Spinal cord (tissue), 10 donors: ENCODE measurements at regions not wholly inside any gene's neighbourhood (a gene's known extent, or its start where the extent isn't known, plus 50 kb on each side); places are given as distances from the start of the nearest gene placed in this dataset. TPM values are rescaled to one million over a fixed set of nuclear protein-coding genes. Genes with fewer than 3 reads are reported as not detected.

ENCODE experiments used
- DNase-seq, 6 donors: peaks; one replicate each; pipeline versions ENCODE4 v3.0.0 to v3.0.0-alpha.2; 2013 to 2015; ENCODE audit warnings: low spot score in 6 of 6, low read depth in 4 of 6
- H3K27ac ChIP-seq: one replicate; pipeline ENCODE4 v1.5.1; 2013; ENCODE audit warnings: low read depth, low read length, control low read depth
- H3K27me3 ChIP-seq: one replicate; pipeline ENCODE4 v1.6.1; 2013; ENCODE audit warnings: low read length; ENCODE audit not compliant: control insufficient read depth, insufficient read depth
- H3K36me3 ChIP-seq: one replicate; pipeline ENCODE4 v1.6.1; 2013; ENCODE audit warnings: low read length; ENCODE audit not compliant: control insufficient read depth, insufficient read depth
- H3K4me1 ChIP-seq: one replicate; pipeline ENCODE4 v1.6.1; 2013; ENCODE audit warnings: low read length; ENCODE audit not compliant: control insufficient read depth, insufficient read depth
- H3K4me3 ChIP-seq: one replicate; pipeline ENCODE4 v1.5.1; 2013; ENCODE audit warnings: low read depth, low read length, control low read depth
- H3K9me3 ChIP-seq: one replicate; pipeline ENCODE4 v1.6.1; 2013; ENCODE audit warnings: low read length; ENCODE audit not compliant: control insufficient read depth, insufficient read depth
- whole genome bisulfite sequencing: methylation state at CpG from one replicate; pipeline ENCODE4 v1.1.5; 2013; ENCODE audit warnings: missing lambda C conversion rate; ENCODE audit not compliant: insufficient coverage; 5-methylcytosine and 5-hydroxymethylcytosine counted together
- small RNA-seq: library from RNA; depleted of rRNA; stranded (forward); fragments of <200 nt; gene quantifications from one replicate; pipeline ENCODE3, GENCODE V24; 2014; ENCODE audit warnings: low replicate concordance
- donor health status: healthy.

DNA sequence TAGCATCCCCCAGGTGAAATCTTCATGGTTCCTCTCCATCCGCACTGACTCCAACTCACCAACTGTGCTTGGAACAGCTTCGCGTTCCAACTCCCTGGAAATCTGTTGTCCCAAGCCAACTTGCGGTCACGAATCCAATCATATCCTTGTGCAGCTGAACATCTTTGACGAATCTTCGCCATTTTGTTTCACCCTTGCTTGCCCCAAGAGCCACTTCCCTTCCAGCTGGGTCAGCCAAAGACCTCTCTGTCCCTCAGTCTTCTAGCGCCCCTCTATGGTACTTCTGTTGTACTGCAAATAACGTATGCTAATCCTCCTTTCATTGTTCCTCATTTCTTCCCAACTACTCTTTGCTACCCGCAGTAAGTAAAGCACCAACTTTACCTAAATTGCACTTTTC, 61.0 kb upstream of the TARS1 start:
- no peaks in the 10 kb centered on the region for H3K36me3 ChIP-seq
- DNase-seq = no peak
- no peak overlapping the region for H3K27ac ChIP-seq
- WGBS = 69% methylated on average over 10 of the region's 10 CpGs
- H3K9me3 ChIP-seq = no peaks in the 10 kb centered on the region
- H3K4me1 ChIP-seq = no peaks in the 10 kb centered on the region
- no peak overlapping the region for H3K4me3 ChIP-seq
- no peaks in the 10 kb centered on the region for H3K27me3 ChIP-seq

DNA sequence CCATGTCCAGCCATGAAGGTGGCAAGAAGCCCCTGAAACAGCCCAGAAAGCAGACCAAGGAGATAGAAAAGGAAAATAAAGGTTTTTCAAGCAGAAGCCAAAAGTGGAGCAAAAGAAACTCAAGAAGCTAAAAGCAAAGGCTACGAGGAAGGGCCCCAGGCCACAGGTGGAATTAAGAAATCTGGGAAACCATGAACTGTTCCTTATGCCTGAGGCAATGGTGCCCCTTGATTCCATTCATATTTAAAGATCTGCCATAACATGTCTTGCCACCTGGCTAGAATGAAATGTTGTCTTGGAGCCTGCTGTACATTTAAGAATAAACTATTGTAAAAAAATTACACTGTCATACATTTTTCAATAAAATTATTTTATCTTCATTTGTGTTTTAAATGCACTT, 59.5 kb upstream of the TARS1 start:
- no CpG with 5 or more reads among the region's 1 CpG for WGBS
- H3K4me3 ChIP-seq = no peak overlapping the region
- H3K27ac ChIP-seq = no peak overlapping the region
- no peak for DNase-seq
- H3K9me3 ChIP-seq = no peaks in the 10 kb centered on the region
- no peaks in the 10 kb centered on the region for H3K36me3 ChIP-seq
- no peaks in the 10 kb centered on the region for H3K4me1 ChIP-seq
- H3K27me3 ChIP-seq = no peaks in the 10 kb centered on the region

Small RNA genes in the stretch of these regions (small RNA-seq; reads per million reads assigned to genes)
- not detected for gene AC010343.2
- gene AC025459.1 = not detected
